T47D (cell line): ENCODE measurements at regions not wholly inside any gene's neighbourhood (a gene's known extent, or its start where the extent isn't known, plus 50 kb on each side); places are given as distances from the start of the nearest gene placed in this dataset.

Experiments used
- DNase-seq, 2 experiments: peaks; one replicate each; pipeline versions ENCODE4 v3.0.0 to v3.0.0-alpha.2; 2011 to 2012; ENCODE audit warnings: low read depth in 1 of 2, low spot score in 1 of 2
- JUND ChIP-seq: IDR thresholded peaks from 2 replicates; pipeline ENCODE4 v1.6.1; 2012; ENCODE audit warnings: low read depth
- in situ Hi-C: cut with HindIII; loops from 2 replicates; pipeline ENCODE4 v1.10.0; 2016; ENCODE audit warnings: low sequenced_read_pairs, low pct_unique_long_range_greater_than_20kb

GRCh38 chr6:11920566-11920965 is 91.5 kb upstream of the HIVEP1 start:
- no peak for TF ChIP-seq JUND
- DNase-seq: no peak
- in situ Hi-C loops: no loop called here

DNA sequence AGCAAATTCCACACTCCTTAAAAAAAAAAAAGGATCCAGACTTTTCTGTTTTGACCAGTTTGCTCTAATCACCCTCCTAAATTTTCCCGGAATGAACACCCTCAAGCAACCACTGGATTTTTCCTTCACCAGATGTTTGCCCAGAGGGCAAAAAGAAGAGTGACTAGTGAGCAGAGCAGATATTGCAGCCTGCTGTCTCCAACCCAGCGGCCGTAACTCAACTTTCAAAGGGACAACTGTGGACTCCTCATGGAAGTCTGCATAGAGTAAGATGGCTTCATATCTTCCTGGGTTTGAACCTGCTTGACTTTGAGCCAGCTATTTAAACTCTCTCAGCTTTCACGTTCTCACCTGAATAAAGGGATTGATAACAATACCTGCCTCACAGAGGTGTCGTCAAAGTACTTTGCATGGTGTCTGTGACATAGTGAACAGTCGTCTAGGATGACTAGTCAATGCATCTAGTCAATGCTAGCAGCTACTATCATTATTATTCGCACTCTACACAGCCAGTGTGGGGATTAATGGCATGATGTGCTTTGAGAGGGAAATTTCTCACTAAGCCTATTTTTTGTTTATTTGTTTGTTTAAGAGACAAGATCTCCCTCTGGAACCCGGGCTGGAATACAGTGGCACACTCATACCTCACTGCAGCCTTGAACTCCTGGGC is 92.2 kb upstream of the HIVEP1 start:
- no peak for TF ChIP-seq JUND
- in situ Hi-C loops: no loop called here
- DNase-seq: no peak

GRCh38 chr6:11918739-11919605 is 93.1 kb upstream of the HIVEP1 start:
- no peak for DNase-seq
- in situ Hi-C loops: no loop called here
- TF ChIP-seq JUND: no peak

- DNase-seq: peak in 1 of 2 experiments; percentile 21
- no peak for TF ChIP-seq JUND
- in situ Hi-C loops: no loop called here
These were observed 94.0 kb upstream of the HIVEP1 start for GRCh38 chr6:11917951-11918738.

DNA sequence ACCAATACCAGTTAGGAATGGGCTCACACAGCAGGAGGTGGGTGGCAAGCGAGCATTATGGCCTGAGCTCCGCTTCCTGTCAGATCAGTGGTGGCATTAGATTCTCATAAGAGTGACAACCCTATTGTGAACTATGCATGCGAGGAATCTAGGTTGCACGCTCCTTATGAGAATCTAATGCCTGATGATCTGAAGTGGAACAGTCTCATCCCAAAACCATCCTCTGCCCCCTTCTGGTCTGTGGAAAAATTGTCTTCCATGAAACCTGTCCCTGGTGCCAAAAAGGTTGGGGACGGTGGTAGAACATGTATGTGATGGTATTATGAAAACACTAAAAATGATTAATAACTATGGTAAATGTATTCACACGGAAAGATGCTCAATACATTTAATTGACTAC is 99.7 kb upstream of the HIVEP1 start:
- peak in 1 of 2 experiments; percentile 42 for DNase-seq

GRCh38 chr6:11911538-11911937 is 100.6 kb upstream of the HIVEP1 start:
- in situ Hi-C loops: no loop called here

More for the DNA sequence above, 99.7 kb upstream of the HIVEP1 start:
- in situ Hi-C loops: no loop called here
- TF ChIP-seq JUND: no peak

DNA sequence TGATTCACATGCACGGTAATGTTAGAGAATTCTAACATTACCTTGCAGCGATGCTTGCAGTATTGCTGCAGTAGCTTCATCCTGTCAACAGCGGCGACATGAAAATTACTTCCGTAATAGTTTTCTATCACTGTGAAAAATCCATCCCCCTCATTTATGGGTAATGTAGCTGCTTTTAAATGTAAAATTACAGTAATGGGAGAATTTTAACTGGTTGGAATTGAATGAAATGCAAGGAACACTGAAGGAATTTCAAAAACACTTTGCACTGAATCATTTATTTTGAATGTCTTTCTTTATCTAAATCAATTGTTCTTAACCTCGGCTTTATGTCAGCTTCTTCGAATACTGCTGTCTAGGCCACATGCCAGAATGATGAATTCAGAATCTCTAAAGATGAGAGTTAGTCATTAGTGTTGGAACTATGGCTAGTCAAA is 102.4 kb upstream of the HIVEP1 start:
- DNase-seq: no peak
- TF ChIP-seq JUND: no peak
- in situ Hi-C loops: no loop called here

More at GRCh38 chr6:11911538-11911937, 100.6 kb upstream of the HIVEP1 start:
- no peak for TF ChIP-seq JUND
- DNase-seq: no peak

DNA sequence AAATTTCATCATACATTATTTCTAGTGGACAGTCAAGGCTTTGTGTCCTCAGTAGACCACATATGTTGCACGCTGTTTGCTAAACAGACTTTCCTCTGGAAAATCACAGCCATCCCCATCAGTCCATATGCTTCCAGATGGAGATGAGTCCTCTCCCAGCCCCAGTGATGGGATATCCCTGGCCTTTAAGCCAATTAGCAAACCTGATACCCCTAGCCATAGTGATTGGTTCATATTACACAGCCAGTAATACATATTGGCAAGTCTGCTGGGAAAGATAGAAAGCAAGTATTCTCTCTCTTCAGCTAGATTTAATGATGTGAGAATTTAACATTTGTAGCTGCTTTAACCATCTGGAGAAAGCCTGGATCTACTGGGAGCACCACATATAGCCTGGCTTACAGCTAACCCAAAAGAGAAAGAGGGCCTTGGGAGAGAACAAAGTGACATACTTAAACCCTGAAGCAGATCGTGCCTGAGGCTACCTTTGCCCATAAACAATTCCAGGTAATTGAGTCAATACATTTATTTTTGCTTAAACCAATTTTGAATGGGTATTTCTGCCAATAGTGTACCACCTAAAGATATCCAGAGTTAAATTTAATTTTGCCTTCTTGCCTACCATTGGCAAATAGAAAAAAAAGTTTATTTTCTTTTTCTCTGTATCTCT is 103.5 kb upstream of the HIVEP1 start:
- no peak for DNase-seq
- TF ChIP-seq JUND: no peak
- in situ Hi-C loops: no loop called here

GRCh38 chr6:11903645-11904044 is 108.5 kb upstream of the HIVEP1 start:
- no peak for TF ChIP-seq JUND
- in situ Hi-C loops: no loop called here
- no peak for DNase-seq

DNA sequence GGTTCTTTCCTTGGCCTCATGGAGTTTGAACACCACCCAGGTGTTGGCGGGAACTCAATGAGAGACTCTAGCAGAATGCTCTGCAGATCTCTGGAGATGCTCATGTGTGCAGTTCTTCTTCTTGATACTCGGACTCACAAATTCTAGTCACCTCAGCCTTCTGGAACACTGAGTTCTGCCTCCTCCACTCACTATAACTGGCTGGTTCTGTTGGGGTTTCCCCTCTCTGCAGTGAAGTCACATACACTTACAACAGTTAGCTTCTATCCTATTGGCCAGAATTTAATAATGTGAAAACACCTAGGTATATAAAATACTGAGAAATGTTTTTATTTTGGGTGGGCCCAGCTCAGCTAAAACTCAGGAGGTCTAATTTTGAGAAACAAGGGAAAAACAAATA is 109.6 kb upstream of the HIVEP1 start:
- DNase-seq: no peak
- TF ChIP-seq JUND: no peak
- in situ Hi-C loops: no loop called here

GRCh38 chr6:11900662-11901598 is 111.2 kb upstream of the HIVEP1 start:
- no peak for TF ChIP-seq JUND
- in situ Hi-C loops: no loop called here
- DNase-seq: peak in 1 of 2 experiments; percentile 23
